Stomach (tissue), 8 donors: ENCODE measurements at regions not wholly inside any gene's neighbourhood (a gene's known extent, or its start where the extent isn't known, plus 50 kb on each side); places are given as distances from the start of the nearest gene placed in this dataset.

Source experiments
- DNase-seq, 2 donors: peaks; one replicate each; pipeline versions ENCODE4 v3.0.0 to v3.0.0-alpha.2; 2013 to 2019
- H3K27ac ChIP-seq, 5 donors: fragments of 200-600 bp in 4 of 5; sonication (generic) in 4 of 5; one replicate each; pipeline ENCODE4 v1.5.1; 2013 to 2019; ENCODE audit warnings: mild to moderate bottlenecking in 1 of 5, moderate library complexity in 1 of 5
- H3K27me3 ChIP-seq, 3 donors: fragments of 200-600 bp; sonication (generic); one replicate each; pipeline ENCODE4 v1.5.1; 2017 to 2019; ENCODE audit warnings: mixed run types in 1 of 3
- H3K36me3 ChIP-seq, 4 donors: fragments of 200-600 bp; sonication (generic); 1 replicate in 3 of 4; 2 replicates in 1 of 4; pipeline ENCODE4 v1.5.1; 2016 to 2019
- H3K4me1 ChIP-seq, 4 donors: fragments of 200-600 bp; sonication (generic); one replicate each; pipeline ENCODE4 v1.5.1; 2016 to 2019
- H3K4me3 ChIP-seq, 4 donors: fragments of 200-600 bp; sonication (generic) in 3 of 4; one replicate each; pipeline ENCODE4 v1.5.1; 2016 to 2019; ENCODE audit warnings: mild to moderate bottlenecking in 1 of 4
- H3K9me3 ChIP-seq, 4 donors: fragments of 200-600 bp; sonication (generic); one replicate each; pipeline ENCODE4 v1.5.1; 2016 to 2019
- EP300 ChIP-seq: sonication (generic); formaldehyde crosslinking; IDR thresholded peaks from one replicate; pipeline ENCODE4 v1.6.1; 2017; ENCODE audit warnings: antibody characterized with exemption
- POLR2A ChIP-seq, 4 donors: fragments of 450-650 bp; IDR thresholded peaks; one replicate each; pipeline ENCODE4 v1.6.1; 2016; ENCODE audit warnings: antibody characterized with exemption in 4 of 4, control low read depth in 2 of 4, mild to moderate bottlenecking in 1 of 4, moderate library complexity in 1 of 4
- POLR2AphosphoS5 ChIP-seq, 3 donors: sonication (generic); formaldehyde crosslinking; IDR thresholded peaks; one replicate each; pipeline ENCODE4 v1.6.1; 2016; ENCODE audit warnings: antibody characterized with exemption in 3 of 3
- WGBS, 5 donors: extraction: QIAGEN DNeasy Blood & Tissue Kit in 3 of 5; methylation state at CpG; one replicate each; pipeline versions ENCODE4 v1.1.5 to v1.1.7; 2013 to 2018; 5-methylcytosine and 5-hydroxymethylcytosine counted together
- intact Hi-C: fragments of 100-400 bp; cut with DNase I; formaldehyde crosslinking; loops from one replicate; pipeline ENCODE4 v1.15.1; 2023; ENCODE audit warnings: low total_unique reads
- TF ChIP-seq, protein P1 (sequence below), 7 experiments: fragments of 450-650 bp in 4 of 7; fragments of 200-600 bp in 3 of 7; sonication (generic) in 3 of 7; IDR thresholded peaks; one replicate each; pipeline ENCODE4 v1.5.1; 2016 to 2019; ENCODE audit warnings: antibody characterized with exemption in 7 of 7, control low read depth in 2 of 7, mild to moderate bottlenecking in 1 of 7
- donor health status: healthy with polysubstance abuse.
- donor health status: Bipolar disorder and iron deficiency.
- donor health status: healthy.

- Histone ChIP-seq H3K4me1 (no peaks in the 10 kb centered on the region), H3K9me3 (peaks cover 0 to 13% (median 5%) of the 10 kb centered on the region in 4 donors), H3K4me3 (no peak overlapping the region), H3K27me3 (no peaks in the 10 kb centered on the region), H3K27ac (no peak overlapping the region), H3K36me3 (no peaks in the 10 kb centered on the region)
- no peak for DNase-seq
- TF ChIP-seq EP300 (no peak), POLR2A (IDR thresholded peaks at IDR 0.05) (no peak), POLR2AphosphoS5 (IDR thresholded peaks at IDR 0.05) (no peak)
- TF ChIP-seq, protein P1, sequence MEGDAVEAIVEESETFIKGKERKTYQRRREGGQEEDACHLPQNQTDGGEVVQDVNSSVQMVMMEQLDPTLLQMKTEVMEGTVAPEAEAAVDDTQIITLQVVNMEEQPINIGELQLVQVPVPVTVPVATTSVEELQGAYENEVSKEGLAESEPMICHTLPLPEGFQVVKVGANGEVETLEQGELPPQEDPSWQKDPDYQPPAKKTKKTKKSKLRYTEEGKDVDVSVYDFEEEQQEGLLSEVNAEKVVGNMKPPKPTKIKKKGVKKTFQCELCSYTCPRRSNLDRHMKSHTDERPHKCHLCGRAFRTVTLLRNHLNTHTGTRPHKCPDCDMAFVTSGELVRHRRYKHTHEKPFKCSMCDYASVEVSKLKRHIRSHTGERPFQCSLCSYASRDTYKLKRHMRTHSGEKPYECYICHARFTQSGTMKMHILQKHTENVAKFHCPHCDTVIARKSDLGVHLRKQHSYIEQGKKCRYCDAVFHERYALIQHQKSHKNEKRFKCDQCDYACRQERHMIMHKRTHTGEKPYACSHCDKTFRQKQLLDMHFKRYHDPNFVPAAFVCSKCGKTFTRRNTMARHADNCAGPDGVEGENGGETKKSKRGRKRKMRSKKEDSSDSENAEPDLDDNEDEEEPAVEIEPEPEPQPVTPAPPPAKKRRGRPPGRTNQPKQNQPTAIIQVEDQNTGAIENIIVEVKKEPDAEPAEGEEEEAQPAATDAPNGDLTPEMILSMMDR (IDR thresholded peaks at IDR 0.05), result no peak
- intact Hi-C loops, result no loop called here
- WGBS, 5 donors, result 74 to 84% (median 80%) methylated on average over 7 of the region's 7 CpGs
Measured at GRCh38 chr3:168384990-168385389, 289.3 kb upstream of the GOLIM4 start.

GRCh38 chr3:168383573-168383972, 287.8 kb upstream of the GOLIM4 start:
- H3K36me3 ChIP-seq, result no peaks in the 10 kb centered on the region
- TF ChIP-seq POLR2A (IDR thresholded peaks at IDR 0.05) (no peak), POLR2AphosphoS5 (IDR thresholded peaks at IDR 0.05) (no peak), EP300 (no peak)
- TF ChIP-seq, protein P1 (IDR thresholded peaks at IDR 0.05), result no peak
- peaks cover 0 to 13% (median 5%) of the 10 kb centered on the region in 4 donors for H3K9me3 ChIP-seq
- no peaks in the 10 kb centered on the region for H3K4me1 ChIP-seq
- intact Hi-C loops, result no loop called here
- no peak overlapping the region for H3K4me3 ChIP-seq
- no peak overlapping the region for H3K27ac ChIP-seq
- WGBS, 5 donors, result 88 to 95% (median 94%) methylated on average over 2 of the region's 2 CpGs
- H3K27me3 ChIP-seq, result no peaks in the 10 kb centered on the region
- no peak for DNase-seq

DNA sequence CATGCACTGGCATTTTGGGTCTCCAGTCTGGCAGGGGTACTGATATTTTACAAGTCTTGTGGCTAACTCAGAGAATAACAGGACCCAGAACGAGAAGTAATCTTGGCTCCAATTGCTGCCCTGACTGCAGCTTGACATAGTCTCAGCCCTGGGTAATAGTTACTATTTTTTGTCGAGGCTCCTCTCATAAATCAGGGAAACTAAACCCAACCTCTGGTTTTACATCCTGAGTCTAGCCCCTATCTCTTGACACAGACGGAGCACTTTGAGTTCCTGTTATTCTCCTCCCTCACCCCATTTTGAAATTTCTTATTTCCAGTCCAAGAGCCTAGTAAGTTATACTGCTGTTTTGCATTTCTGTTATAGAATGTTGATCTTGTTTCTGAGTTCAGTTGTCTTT, 276.1 kb upstream of the GOLIM4 start:
- TF ChIP-seq EP300 (no peak), POLR2AphosphoS5 (IDR thresholded peaks at IDR 0.05) (no peak), POLR2A (IDR thresholded peaks at IDR 0.05) (no peak)
- TF ChIP-seq, protein P1 (IDR thresholded peaks at IDR 0.05), result no peak
- Histone ChIP-seq H3K4me1 (no peaks in the 10 kb centered on the region), H3K4me3 (no peak overlapping the region), H3K9me3 (no peaks in the 10 kb centered on the region), H3K27me3 (no peaks in the 10 kb centered on the region), H3K36me3 (no peaks in the 10 kb centered on the region), H3K27ac (no peak overlapping the region)
- intact Hi-C loops, result no loop called here
- DNase-seq, result no peak
- 63 to 83% (median 74%) methylated on average over 3 of the region's 3 CpGs for WGBS, 5 donors

DNA sequence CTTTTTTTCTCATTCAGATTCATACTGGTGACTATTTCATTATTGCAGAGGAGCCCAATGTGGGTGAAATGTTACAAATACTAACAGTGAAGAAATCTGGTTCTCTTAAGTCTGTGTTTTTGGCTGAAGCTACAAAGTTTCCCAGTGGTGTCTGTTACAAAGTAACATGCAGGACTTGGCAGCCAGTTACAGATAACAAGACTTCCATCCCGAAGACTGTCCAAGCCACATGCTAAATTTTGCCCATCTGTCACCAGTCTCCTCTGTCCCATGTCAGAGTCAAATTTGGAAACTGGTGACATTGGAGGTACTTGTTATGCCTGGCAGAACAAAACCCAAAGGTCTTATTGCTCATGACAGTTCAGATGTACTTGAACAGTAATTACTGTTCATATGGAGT, 269.2 kb upstream of the GOLIM4 start:
- no peak for DNase-seq
- intact Hi-C loops, result no loop called here
- no peaks in the 10 kb centered on the region for H3K36me3 ChIP-seq
- TF ChIP-seq EP300 (no peak), POLR2A (IDR thresholded peaks at IDR 0.05) (no peak), POLR2AphosphoS5 (IDR thresholded peaks at IDR 0.05) (no peak)
- TF ChIP-seq, protein P1 (IDR thresholded peaks at IDR 0.05), result no peak
- no peaks in the 10 kb centered on the region for H3K4me1 ChIP-seq
- no peak overlapping the region for H3K4me3 ChIP-seq
- H3K27ac ChIP-seq, result no peak overlapping the region
- no peaks in the 10 kb centered on the region for H3K27me3 ChIP-seq
- 71 to 82% (median 74%) methylated on average over 1 of the region's 1 CpG for WGBS, 5 donors
- H3K9me3 ChIP-seq, result no peaks in the 10 kb centered on the region
